HepG2 (cell line): ENCODE measurements at regions not wholly inside any gene's neighbourhood (a gene's known extent, or its start where the extent isn't known, plus 50 kb on each side); places are given as distances from the start of the nearest gene placed in this dataset.

Source experiments
- BCLAF1 ChIP-seq: fragments of 450-650 bp; IDR thresholded peaks from 2 replicates; pipeline ENCODE4 v1.6.1; 2017; ENCODE audit warnings: mild to moderate bottlenecking
- E2F5 ChIP-seq: sonication (generic); formaldehyde crosslinking; conservative IDR thresholded peaks from 2 replicates; pipeline ENCODE4 v1.4.0; 2020; ENCODE audit warnings: missing genetic modification reagents
- ETV5 ChIP-seq: IDR thresholded peaks from 2 replicates; pipeline ENCODE4 v1.6.1; 2018; ENCODE audit warnings: missing biosample characterization, missing genetic modification reagents, inconsistent platforms, borderline replicate concordance
- NR0B2 ChIP-seq: sonication (generic); formaldehyde crosslinking; IDR thresholded peaks from 2 replicates; pipeline ENCODE4 v1.4.0; 2020; ENCODE audit warnings: mild to moderate bottlenecking, missing genetic modification reagents
- RFXAP ChIP-seq: sonication (generic); formaldehyde crosslinking; IDR thresholded peaks from 2 replicates; pipeline ENCODE4 v1.4.0; 2020; ENCODE audit warnings: missing genetic modification reagents, borderline replicate concordance
- ZNF207 ChIP-seq: fragments of 450-650 bp; IDR thresholded peaks from 2 replicates; pipeline ENCODE4 v1.6.1; 2016; ENCODE audit warnings: antibody characterized with exemption, borderline replicate concordance
- ZNF235 ChIP-seq: sonication (generic); formaldehyde crosslinking; IDR thresholded peaks from 2 replicates; pipeline ENCODE4 v1.8.1; 2023; ENCODE audit warnings: mild to moderate bottlenecking, missing genetic modification reagents, borderline replicate concordance
- ZNF574 ChIP-seq: sonication (generic); formaldehyde crosslinking; IDR thresholded peaks from 2 replicates; pipeline ENCODE4 v1.4.0; 2020; ENCODE audit warnings: missing genetic modification reagents
- ZSCAN25 ChIP-seq: sonication (generic); formaldehyde crosslinking; IDR thresholded peaks from 2 replicates; pipeline ENCODE4 v1.8.0; 2022; ENCODE audit warnings: mild to moderate bottlenecking, missing genetic modification reagents
- TF ChIP-seq, protein P1 (sequence below): sonication (generic); formaldehyde crosslinking; IDR thresholded peaks from 2 replicates; pipeline ENCODE4 v1.8.0; 2022; ENCODE audit warnings: missing genetic modification reagents, low read depth, mild to moderate bottlenecking, borderline replicate concordance

DNA sequence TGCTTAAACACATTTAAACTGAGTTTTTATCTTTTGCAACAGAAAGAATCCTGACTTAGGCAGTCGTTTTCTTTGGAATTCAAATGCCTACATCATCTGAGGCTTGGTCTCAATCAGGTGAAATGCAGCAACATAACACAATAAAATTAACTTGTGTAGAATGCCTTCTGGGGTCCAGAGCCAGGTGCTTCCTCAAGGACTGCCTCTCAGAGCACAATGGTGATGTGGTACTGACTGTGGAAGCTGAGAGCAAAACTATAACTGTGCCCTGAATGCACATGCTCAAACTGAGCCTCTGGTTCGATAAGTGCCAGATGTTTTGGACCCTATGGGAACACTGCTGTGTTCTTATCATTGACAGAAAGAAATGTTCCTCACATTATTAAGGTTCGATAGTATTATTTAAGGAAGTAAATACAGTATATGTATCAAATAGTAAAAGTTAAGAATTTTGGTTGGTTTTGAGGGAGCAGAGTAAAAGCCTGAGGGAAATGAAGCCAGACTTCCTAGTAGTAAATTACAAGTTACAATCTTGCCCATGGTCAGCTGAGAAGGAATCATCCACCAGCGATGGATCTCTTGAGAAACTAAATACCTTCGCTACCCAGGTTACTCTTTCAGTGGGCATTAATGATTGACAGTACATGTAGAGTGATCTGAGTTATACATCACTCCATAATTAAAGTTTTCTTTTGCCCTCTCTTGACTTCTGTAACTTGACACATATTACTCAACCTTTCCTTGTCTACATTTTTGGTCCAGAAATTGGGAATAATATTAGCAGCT, 122.9 kb upstream of the ATP2B1 start (continued):
- TF ChIP-seq NR0B2 (CRISPR knock-in tag): no peak
- TF ChIP-seq ZNF207: no peak
- no peak for TF ChIP-seq ZSCAN25 (CRISPR knock-in tag)
- TF ChIP-seq ETV5: no peak
- TF ChIP-seq ZNF235: no peak
- no peak for TF ChIP-seq E2F5 (CRISPR knock-in tag)
- TF ChIP-seq, protein P1, sequence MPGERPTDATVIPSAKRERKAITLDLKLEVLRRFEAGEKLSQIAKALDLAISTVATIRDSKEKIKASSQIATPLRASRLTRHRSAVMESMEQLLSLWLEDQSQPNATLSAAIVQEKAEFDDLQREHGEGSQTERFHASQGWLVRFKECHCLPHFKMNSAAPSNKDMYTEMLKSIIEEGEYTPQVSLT (CRISPR knock-in tag): no peak
- no peak for TF ChIP-seq RFXAP (CRISPR knock-in tag)
- TF ChIP-seq ZNF574: no peak
- TF ChIP-seq BCLAF1: no peak
